ENCODE measurements at regions not wholly inside any gene's neighbourhood (a gene's known extent, or its start where the extent isn't known, plus 50 kb on each side); places are given as distances from the start of the nearest gene placed in this dataset.

- no peak for DNase-seq (ENCODE audit: extremely low read depth, low read depth, low spot score)
Measured at GRCh38 chr9:11871852-11872251, 821.3 kb upstream of the TYRP1 start.

GRCh38 chr9:11872471-11872870, 820.7 kb upstream of the TYRP1 start:
- DNase-seq (ENCODE audit: extremely low read depth, low read depth, low spot score) = no peak

- no peak for DNase-seq (ENCODE audit: extremely low read depth, low read depth, low spot score)
Measured at GRCh38 chr9:11874414-11874813, 818.8 kb upstream of the TYRP1 start.

GRCh38 chr9:11892401-11892800, 800.8 kb upstream of the TYRP1 start:
- no peak for DNase-seq (ENCODE audit: extremely low read depth, low read depth, low spot score)

- DNase-seq (ENCODE audit: extremely low read depth, low read depth, low spot score) = no peak
Measured at GRCh38 chr9:11893331-11893730, 799.9 kb upstream of the TYRP1 start.

GRCh38 chr9:11894136-11894535, 799.0 kb upstream of the TYRP1 start:
- DNase-seq (ENCODE audit: extremely low read depth, low read depth, low spot score) = no peak

GRCh38 chr9:11902610-11903009, 790.6 kb upstream of the TYRP1 start:
- DNase-seq (ENCODE audit: extremely low read depth, low read depth, low spot score) = no peak

- DNase-seq (ENCODE audit: extremely low read depth, low read depth, low spot score) = no peak
Measured at GRCh38 chr9:11915699-11916098, 777.5 kb upstream of the TYRP1 start.

- DNase-seq (ENCODE audit: extremely low read depth, low read depth, low spot score) = no peak
Measured at GRCh38 chr9:11928871-11929321, 764.3 kb upstream of the TYRP1 start.

- no peak for DNase-seq (ENCODE audit: extremely low read depth, low read depth, low spot score)
Measured at GRCh38 chr9:11931109-11931508, 762.1 kb upstream of the TYRP1 start.

- no peak for DNase-seq (ENCODE audit: extremely low read depth, low read depth, low spot score)
Measured at GRCh38 chr9:11931751-11932150, 761.4 kb upstream of the TYRP1 start.

- no peak for DNase-seq (ENCODE audit: extremely low read depth, low read depth, low spot score)
Measured at GRCh38 chr9:11933926-11934325, 759.3 kb upstream of the TYRP1 start.

- DNase-seq (ENCODE audit: extremely low read depth, low read depth, low spot score) = no peak
Measured at GRCh38 chr9:11946531-11946930, 746.7 kb upstream of the TYRP1 start.

- no peak for DNase-seq (ENCODE audit: extremely low read depth, low read depth, low spot score)
Measured at GRCh38 chr9:11962327-11962726, 730.9 kb upstream of the TYRP1 start.

- DNase-seq (ENCODE audit: extremely low read depth, low read depth, low spot score) = no peak
Measured at GRCh38 chr9:11966786-11967185, 726.4 kb upstream of the TYRP1 start.

- DNase-seq (ENCODE audit: extremely low read depth, low read depth, low spot score) = no peak
Measured at GRCh38 chr9:11968631-11969030, 724.6 kb upstream of the TYRP1 start.

GRCh38 chr9:11973011-11973410, 720.2 kb upstream of the TYRP1 start:
- no peak for DNase-seq (ENCODE audit: extremely low read depth, low read depth, low spot score)

GRCh38 chr9:11973511-11973910, 719.7 kb upstream of the TYRP1 start:
- DNase-seq (ENCODE audit: extremely low read depth, low read depth, low spot score) = no peak

GRCh38 chr9:11992866-11993265, 700.3 kb upstream of the TYRP1 start:
- no peak for DNase-seq (ENCODE audit: extremely low read depth, low read depth, low spot score)

GRCh38 chr9:12014488-12014887, 678.7 kb upstream of the TYRP1 start:
- no peak for DNase-seq (ENCODE audit: extremely low read depth, low read depth, low spot score)

- no peak for DNase-seq (ENCODE audit: extremely low read depth, low read depth, low spot score)
Measured at GRCh38 chr9:12054235-12054634, 639.0 kb upstream of the TYRP1 start.

- no peak for DNase-seq (ENCODE audit: extremely low read depth, low read depth, low spot score)
Measured at GRCh38 chr9:12056874-12057273, 636.3 kb upstream of the TYRP1 start.

GRCh38 chr9:12060067-12060466, 633.1 kb upstream of the TYRP1 start:
- no peak for DNase-seq (ENCODE audit: extremely low read depth, low read depth, low spot score)

GRCh38 chr9:12060811-12061210, 632.4 kb upstream of the TYRP1 start:
- no peak for DNase-seq (ENCODE audit: extremely low read depth, low read depth, low spot score)

Measured in glomerular endothelial cell (primary cell).